C1 segment of cervical spinal cord (tissue), 14 donors: ENCODE measurements at regions not wholly inside any gene's neighbourhood (a gene's known extent, or its start where the extent isn't known, plus 50 kb on each side); places are given as distances from the start of the nearest gene placed in this dataset.

Experiments used
- DNase-seq, 14 donors: peaks; one replicate each; lab custom pipeline; 2025; lab: John Stamatoyannopoulos, UW

GRCh38 chr6:167769408-167770190 is 57.1 kb upstream of the AFDN start:
- no peak for DNase-seq

- no peak for DNase-seq
Measured at GRCh38 chr6:167770291-167770955, 56.3 kb upstream of the AFDN start.

GRCh38 chr6:167774881-167775280 is 51.8 kb upstream of the AFDN start:
- DNase-seq: no peak

DNA sequence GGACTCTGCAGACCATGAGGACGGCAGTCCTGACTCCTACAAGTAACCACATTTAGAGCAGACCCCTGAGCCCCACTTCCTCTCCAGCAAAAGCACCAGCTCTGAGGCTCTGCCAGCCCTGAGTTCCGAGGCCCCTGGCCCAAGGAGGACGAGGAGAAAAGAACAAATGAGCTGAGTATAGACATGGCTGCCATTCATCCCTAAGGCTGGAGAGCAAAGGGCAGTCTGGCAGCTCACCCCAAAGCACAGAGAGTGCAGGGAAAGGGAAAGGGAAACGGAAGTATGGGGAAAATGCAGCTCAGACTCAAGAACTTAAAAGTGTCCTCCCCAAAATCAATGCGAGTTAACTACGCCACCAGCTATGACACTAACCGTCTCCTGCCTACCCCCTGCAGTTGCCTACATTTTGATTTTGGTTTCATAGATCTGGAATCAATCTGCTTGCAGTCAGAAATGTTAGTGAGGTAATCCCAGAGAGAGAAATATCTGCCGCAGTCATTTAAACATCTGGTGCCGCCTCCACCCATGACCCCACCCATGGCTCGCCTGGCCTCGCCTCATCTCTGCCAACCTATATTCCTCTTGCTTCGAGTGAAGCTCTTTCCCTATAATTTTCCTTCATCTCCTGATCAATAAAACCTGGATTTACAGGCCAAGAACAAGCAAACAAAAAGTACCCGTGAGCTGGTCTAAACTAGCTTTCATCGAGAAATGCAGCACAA is 49.6 kb upstream of the AFDN start:
- DNase-seq: no peak
